ENCODE measurements at regions not wholly inside any gene's neighbourhood (a gene's known extent, or its start where the extent isn't known, plus 50 kb on each side); places are given as distances from the start of the nearest gene placed in this dataset.
"Not testable (repeated sequence)": the region's sequence is repeated elsewhere in the genome, so short reads cannot be mapped to it uniquely, and the experiment has no call there.

DNA sequence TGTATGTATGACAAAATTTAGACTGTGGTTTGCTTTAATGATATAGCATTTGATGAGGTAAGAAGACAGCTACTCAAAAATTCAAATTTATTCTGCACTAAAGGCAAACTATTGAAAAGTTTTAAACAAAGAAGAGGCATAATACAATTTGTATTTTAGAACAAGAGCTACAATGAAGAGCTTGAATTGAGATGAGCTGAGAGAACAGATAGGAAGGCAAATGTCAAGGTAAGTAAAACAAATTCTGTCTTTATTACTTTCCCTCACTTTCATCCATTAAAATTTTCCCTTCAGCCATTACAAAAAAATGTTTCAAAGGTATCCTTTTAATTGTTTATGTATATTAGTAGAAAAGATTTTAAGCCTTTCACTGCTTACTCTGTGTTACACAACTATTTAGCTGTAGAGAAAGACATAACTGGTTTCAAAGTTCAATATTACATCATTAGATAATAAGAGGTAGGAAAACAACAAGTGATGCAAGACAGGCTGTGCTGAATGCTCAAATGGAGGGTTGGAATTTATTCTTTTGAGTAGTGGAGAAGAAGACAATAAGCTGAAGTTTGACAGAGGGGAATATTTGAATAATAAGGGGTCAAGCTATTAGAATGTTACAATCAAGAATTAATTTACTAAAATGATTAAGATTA lies 1334.1 kb downstream of the FSCB start:
- no peak for DNase-seq (ENCODE audit: low read depth in 2 of 2)

DNA sequence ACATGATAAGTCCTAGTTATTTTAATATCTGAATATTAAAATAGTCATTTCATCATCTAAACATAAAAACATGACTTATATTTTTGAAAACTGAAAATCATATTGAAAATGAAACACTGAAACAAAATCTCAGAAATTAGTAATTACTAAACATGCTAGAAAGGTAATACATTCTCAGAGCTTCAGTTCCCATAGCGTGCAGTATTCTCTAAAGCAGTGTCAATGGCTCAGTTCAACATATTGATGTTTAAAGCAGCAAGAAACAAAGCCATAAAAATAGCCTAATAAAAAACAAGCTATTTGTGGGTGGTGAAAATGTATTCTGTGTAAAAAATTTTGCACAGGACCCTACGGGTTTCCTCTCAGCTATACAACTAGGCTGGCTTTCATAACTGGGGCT lies 1337.4 kb downstream of the FSCB start:
- no peak for DNase-seq (ENCODE audit: low read depth in 2 of 2)

DNA sequence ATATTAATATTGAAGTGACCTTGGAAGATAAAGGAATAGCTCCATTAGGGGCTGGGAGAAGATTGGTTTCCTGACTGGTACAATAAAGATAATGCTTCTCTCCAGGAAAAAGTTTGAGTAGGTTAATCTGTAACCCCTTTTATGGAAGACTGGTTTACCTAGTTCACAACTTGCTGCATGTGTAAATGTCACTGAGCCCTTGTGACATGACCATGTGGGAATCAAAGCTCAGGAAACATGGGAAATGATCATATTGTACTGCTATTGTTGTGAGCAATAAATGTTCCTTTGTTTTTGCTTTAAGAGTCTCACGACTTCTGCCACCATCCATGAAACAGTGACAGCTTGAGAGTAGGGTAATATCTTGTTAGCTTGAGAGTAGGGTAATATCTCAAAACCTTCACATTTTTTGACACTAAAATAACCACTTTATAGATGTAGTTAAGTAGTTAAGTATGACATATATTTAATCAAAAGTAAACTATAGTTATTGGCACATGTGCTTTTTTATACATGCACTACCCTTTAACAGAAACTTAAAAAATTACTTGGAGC lies 1338.6 kb downstream of the FSCB start:
- DNase-seq (ENCODE audit: low read depth in 2 of 2), result no peak

DNA sequence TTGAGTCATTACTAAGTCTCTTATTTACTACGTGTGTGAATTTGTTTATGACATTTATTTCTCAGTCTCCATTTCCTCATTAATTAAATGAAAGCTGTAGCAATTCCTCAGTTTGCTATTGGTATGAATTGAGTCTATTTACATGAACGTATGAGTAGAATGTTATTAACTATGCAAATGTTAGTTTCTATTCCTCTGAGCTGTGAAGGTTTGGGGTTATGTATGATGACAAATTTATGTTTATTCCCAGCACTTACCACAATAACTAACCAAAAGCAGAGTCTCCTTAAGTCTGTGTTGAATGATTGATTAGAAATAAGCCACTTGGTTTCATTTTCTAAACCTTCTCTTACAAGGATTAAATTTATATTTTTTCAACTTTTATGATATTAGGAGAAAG lies 1340.9 kb downstream of the FSCB start:
- no peak for DNase-seq (ENCODE audit: low read depth in 2 of 2)

DNA sequence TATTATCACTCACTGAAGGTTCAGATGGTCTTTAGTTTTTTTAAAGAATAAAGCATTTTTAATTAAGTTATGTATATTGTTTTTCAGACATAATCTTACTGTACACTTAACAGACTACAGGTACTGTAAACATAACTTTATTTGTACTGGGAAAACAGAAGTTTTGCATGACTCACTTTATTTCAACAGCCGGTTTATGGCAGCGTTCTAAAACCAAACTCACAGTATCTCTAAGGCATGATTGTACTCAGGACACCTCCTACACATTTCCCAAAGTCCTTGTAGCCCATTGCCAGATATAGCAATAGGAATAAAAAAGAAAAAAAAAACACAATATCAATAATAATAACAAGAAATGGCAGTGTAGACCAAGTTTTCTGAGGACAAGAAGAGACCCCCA lies 1341.4 kb downstream of the FSCB start:
- DNase-seq (ENCODE audit: low read depth in 2 of 2), result no peak

DNA sequence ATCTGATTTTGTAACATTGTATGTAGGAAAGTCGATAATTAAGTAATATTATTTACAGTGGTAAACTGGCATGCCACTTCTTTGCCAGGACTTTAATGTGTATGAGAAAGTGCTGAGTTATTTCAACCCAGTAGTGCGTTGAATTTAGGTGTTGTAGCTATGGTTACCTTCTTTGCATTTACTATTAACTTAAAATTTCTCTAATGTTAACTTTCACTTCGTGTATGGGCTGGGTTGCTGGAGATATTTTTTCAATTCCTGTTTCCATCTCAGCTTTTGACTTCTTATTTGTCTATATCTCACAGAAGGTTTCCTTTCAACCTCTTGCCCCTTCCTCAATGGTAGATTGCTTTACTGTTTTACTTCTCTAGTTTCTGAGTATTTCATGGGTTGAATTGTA lies 1345.6 kb downstream of the FSCB start:
- DNase-seq (ENCODE audit: low read depth in 2 of 2), result no peak

DNA sequence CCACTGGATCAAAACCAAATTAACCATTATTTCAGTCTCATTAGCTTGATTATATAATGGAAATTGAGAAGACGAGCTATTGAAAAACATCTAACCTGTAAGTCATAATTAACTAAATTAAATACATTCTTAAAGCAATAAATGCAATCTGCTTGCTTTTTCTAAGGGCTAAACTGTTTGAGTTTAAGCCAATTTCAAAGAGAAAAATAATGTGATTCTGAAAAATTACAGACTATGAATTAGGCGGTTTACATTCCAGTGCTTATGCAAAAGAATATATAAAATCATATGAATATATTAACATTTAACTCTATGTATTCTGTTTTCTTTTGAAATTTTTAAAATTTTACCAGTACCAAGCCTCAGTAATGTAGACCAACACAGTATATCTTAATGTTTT lies 1349.4 kb downstream of the FSCB start:
- no peak for DNase-seq (ENCODE audit: low read depth in 2 of 2)

DNA sequence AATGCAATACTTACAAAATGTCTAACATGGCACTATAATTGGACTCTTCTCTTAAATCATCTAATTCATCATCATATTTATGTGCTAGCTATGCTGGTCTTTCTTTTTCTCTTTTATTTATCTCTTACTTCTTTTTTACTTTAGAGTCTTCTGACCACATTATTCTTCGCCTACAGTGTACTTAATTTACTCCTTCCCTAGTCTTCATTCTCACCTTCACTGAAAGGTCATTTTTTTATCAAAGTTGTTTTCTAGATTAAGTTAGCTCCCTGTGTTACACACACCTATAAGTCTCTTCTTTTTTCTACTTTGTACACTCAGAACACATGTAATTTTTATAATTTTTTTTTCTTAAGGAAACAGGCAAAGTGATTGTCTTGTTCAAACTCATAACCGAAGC lies 1351.2 kb downstream of the FSCB start:
- no peak for DNase-seq (ENCODE audit: low read depth in 2 of 2)

DNA sequence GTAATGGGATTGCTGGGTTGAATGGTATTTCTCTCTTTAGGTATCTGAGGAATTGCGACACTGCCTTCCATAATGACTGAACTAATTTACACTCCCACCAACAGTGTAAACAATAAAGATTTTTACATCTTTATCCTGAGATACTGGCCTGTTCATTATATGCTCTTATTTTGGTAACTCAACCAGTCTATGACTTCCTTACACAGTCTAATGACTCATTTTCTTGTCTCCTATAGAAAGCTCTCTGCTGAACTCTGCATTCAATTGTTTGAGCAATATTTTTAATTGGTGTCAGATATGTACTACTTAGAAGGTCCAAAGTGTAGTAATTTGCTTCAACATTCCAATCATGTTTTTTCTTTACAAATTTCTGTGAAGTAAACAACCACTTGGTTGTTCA lies 1351.8 kb downstream of the FSCB start:
- no peak for DNase-seq (ENCODE audit: low read depth in 2 of 2)

DNA sequence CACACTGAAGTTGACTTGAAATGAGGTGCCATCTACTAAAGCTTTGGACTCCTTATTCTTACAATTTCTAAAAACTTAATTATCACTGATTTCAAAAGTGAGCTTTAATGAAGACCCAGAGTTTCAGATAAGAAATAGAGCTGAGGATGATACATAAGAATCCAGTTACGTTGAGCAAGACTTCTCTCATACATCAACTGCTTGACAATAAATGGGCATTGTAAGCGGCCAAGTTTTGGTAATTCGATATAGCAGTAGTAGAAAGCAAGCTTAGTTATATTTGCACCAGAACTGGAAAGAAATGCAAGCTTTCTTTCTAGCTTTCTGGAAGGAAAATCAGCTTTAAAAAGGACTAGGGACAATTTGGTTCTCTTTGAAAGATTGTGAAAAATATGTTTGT lies 1359.6 kb downstream of the FSCB start:
- DNase-seq (ENCODE audit: low read depth in 2 of 2), result no peak

DNA sequence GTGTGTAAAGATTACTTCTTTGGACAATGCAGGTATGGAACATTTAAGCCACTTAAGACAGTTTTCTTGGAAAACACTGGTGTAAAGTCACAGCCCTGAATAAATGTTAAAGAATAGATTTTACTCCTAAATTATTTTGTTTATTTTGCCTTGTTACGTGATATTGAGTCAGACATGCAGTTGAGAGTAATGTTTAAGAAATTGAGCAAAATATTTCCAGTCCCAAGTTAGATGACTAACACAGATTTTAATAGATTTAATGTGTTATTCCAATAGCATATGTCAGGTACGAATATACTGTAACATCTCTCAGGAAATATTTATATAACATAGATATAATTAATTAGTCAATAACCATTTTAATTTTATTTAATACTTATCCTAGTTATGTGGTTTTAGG lies 1361.7 kb downstream of the FSCB start:
- no peak for DNase-seq (ENCODE audit: low read depth in 2 of 2)

DNA sequence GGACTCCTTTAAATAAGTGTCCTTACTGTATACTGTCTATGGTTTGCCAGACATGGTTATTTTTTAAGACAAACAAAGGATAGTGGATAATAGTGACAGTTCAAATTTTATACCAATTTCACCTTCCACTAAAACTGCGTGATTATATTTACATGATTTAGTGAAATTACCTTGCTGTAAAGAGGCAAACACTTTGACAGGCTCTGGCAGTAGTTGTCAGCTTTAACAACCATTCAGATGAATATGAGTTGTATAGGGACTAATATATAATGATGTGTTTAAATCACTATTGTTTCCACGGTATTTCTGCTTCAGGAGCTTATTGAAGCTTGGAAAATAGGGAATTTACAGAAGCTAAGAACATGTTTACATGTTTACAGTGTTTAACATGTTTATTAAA lies 1364.0 kb downstream of the FSCB start:
- no peak for DNase-seq (ENCODE audit: low read depth in 2 of 2)

DNA sequence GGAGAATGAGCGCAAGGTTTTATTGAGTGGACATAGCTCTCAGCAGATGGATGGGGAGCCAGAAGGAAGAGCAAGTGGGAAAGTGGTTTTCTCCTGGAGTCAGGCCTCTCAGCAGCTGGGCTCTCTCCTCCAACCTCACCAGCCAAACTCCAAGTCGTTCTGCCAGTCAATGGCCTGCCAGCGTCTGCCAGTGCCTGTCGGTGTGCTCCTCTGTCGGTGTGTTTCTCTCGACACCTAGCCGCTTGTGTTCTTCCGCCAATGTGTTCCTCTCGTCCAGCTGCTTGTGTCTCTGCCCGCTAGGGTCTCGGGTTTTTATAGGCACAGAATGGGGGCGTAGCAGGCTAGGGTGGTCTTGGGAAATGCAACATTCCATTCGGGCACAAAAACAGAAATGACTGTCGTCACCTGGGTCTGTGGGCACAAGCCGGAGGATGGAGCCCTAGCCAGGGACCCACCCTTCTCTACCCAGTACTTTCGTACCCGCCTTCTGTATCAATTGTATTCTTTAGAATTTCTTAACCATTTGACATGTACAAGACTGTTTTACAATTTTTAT lies 1365.4 kb downstream of the FSCB start:
- DNase-seq (ENCODE audit: low read depth in 2 of 2), result no peak

DNA sequence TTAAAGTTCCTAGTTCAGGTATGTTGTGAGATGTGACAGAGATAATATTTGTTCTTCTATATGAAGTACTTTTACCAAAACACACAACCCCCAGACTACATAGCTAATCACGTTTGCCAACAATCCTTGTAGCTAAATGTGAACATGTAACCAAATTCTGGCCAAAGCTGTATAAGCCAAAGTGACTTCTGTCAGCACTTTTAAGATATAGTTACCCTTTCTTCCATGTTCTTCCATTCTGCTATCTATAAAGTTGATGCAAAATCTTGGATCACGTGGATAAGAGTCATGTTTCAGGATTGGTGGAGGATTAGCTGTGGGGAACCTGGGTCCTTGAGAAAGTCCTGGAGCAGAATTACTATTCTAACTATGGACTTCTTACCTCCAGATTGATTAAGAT lies 1366.6 kb downstream of the FSCB start:
- no peak for DNase-seq (ENCODE audit: low read depth in 2 of 2)

DNA sequence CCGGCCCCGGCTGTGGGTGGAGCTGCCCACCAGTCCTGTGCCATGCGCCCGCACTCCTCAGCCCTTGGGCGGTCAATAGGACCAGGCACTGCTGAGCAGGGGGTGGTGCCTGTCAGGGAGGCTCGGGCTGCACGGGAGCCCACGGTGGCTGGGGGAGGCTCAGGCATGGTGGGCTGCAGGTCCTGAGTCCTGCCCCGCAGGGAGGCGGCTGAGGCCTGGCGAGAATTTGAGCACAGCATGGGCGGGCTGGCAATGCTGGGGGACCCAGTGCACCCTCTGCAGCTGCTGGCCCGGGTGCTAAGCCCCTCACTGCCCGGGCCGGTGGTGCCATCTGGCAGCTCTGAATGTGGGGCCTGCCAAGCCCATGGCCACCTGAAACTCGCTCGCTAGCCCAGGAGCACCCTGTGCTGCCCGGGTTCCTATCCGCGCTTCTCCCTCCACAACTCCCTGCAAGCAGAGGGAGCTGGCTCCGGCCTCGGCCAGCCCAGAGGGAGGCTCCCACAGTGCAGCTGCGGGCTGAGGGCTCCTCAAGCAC lies 1371.1 kb downstream of the FSCB start:
- no peak for DNase-seq (ENCODE audit: low read depth in 2 of 2)

DNA sequence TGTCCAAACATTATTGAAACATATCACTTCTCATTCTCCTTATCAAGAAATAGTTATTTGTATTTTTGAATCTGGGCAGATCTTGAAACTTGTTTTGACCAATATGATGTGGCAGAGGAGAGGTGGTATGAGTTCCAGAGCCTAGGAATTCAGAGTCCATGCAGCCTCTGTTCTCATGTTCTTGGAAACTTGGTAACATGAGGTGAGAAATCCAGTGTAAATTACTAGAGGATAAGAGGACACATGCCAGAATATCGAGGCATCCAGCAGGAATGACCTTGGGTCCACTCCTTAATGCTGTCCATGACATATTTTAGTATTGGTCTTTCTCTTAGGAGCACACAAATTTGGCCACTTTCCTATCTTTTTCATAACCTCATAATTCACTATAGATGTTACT lies 1374.6 kb downstream of the FSCB start:
- DNase-seq (ENCODE audit: low read depth in 2 of 2), result no peak

DNA sequence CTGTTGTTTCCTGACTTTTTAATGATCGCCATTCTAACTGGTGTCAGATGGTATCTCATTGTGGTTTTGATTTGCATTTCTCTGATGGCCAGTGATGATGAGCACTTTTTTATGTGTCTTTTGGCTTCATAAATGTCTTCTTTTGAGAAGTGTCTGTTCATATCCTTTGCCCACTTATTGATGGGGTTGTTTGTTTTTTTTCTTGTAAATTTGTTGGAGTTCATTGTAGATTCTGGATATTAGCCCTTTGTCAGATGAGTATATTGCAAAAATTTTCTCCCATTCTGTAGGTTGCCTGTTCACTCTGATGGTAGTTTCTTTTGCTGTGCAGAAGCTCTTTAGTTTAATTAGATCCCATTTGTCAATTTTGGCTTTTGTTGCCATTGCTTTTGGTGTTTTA lies 1378.7 kb downstream of the FSCB start:
- not testable (repeated sequence) for DNase-seq (ENCODE audit: low read depth in 2 of 2)

DNA sequence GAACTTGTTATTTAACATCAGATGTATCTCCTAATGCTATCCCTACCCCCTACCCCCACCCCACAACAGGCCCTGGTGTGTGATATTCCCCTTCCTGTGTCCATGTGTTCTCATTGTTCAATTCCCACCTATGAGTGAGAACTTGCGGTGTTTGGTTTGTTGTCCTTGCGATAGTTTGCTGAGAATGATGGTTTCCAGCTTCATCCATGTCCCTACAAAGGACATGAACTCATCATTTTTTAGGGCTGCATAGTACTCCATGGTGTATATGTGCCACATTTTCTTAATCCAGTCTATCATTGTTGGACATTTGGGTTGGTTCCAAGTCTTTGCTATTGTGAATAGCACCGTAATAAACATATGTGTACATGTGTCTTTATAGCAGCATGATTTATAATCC lies 1379.2 kb downstream of the FSCB start:
- DNase-seq (ENCODE audit: low read depth in 2 of 2), result not testable (repeated sequence)

DNA sequence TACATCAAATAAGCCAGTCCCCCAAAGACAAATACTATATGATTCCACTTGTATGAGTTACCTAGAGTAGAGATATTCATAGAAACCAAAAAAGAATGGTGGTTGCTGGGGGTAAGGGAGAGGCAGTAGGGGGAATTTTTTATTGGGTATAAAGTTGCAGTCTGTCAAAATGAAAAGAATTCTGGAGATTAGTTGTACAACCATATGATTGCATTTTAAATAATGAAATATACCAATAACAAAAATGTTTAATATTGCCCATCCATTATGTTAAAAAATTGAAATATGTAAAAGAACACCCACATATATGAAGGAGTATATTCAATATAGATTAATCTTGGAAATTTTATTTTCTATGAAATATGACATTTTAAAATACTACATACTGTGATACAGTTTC lies 1383.5 kb downstream of the FSCB start:
- no peak for DNase-seq (ENCODE audit: low read depth in 2 of 2)

DNA sequence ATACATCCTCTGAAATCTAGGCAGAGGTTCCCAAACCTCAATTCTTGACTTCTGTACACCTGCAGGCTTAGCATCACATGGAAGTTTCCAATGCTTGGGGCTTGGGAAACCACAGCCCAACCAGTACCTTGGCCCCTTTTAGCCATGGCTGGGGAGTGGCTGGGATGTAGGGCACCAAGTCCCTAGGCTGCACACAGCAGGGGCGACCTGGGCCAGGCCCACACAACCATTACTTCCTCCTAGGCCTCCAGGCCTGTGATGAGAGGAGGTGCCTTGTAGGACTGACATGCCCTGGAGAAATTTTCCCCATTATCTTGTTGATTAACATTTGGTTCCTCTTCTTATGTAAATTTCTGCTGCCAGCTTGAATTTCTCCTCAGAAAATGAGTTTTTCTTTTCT lies 1387.4 kb downstream of the FSCB start:
- DNase-seq (ENCODE audit: low read depth in 2 of 2), result no peak

DNA sequence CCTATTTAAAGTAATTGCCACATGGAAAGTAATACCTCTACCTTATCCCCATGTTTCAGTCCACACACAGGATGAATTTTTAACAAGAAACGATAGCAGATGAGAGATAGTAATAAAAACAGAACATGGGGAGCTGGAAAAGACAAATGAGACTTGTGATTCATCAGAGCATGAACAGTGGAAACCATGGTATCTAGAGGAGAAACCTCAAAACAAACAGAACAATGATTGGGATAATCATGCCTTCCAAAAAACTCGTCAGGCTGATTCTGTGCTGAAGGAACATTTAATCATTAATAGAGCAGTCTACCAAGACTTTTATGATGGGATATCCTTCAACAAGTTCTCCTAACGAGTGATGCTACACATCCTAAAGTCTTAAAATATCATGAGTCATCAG lies 1390.7 kb downstream of the FSCB start:
- no peak for DNase-seq (ENCODE audit: low read depth in 2 of 2)

DNA sequence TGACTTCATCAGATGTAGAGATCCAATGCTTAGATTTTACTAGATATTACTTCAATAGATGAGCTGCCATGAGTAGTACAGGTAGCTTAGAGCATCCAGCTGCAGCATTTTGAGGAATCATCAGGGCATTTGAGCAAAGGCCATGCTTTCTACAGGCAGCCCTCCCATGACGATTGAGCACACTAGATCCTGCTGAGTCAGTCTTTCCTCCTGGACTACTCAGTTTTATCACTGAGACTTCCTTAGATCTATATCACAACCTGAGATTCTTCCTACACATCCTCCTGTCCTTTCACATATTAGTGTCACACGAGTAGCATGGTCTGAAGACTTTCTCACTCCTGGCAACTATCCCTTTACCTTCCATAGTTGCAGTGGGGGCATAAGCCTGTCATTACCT lies 1401.8 kb downstream of the FSCB start:
- no peak for DNase-seq (ENCODE audit: low read depth in 2 of 2)

DNA sequence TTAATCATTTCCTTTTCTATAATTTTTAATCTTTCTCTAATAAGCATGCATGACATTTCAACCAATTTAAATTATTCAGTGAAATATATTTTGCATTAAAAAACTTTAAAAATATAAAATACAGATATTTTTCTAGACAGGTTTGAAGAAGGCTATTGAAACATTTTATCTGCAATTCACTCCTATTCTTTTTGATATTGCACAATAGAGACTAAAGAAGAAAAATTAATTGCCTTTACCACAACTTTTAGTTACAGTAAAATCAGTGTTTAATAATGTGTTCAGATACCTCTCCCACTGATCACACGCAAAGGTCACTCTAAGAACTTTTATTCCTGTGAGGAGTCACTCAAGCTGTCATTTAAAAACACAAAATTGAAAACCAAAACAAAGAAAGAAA lies 1416.7 kb downstream of the FSCB start:
- DNase-seq (ENCODE audit: low read depth in 2 of 2), result no peak

DNA sequence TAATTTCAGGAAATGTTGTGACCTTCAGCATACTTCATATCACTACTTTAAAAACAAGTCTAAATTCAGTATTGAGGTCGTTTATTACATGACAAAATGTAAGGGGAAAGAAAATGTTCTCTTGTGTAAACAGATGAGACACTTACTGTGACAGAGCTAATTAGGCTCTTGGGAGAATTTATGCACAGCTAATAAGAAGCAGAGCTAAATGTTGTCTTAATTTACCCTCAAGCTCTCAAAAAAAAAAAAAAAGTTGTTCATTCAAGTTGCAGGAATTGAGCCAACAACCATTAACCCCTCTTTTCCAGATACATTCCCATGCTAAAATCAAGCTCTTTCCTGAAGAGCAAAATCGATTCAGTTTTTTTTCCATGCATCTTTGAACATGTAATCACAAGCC lies 1419.4 kb downstream of the FSCB start:
- DNase-seq (ENCODE audit: low read depth in 2 of 2), result no peak

Data from stimulated activated CD4-positive, alpha-beta T cell treated with anti-CD3 and anti-CD28 coated beads, Interleukin-4, amount 100 ng/mL, for 48 hours (primary cell).